K562 (cell line): ENCODE measurements at regions not wholly inside any gene's neighbourhood (a gene's known extent, or its start where the extent isn't known, plus 50 kb on each side); places are given as distances from the start of the nearest gene placed in this dataset.

Experiments used
- ATAC-seq: fragments of 200-7000 bp; cut with Tn5 transposase; 3 replicates; pipeline ENCODE4 v1.9.1; 2020; ENCODE audit warnings: moderate library complexity
- BruUV-seq: library from RNA; stranded (reverse); fragments of 400-500 nt; replicated peaks from 2 replicates; lab custom pipeline; 2021; lab: Mats Ljungman, UMichigan
- CTCF ChIA-PET: fragments of 300-600 bp; formaldehyde crosslinking; extraction: SDS; loops from one replicate; lab custom pipeline; 2021; ENCODE audit warnings: low intra/inter-chr PET ratio; lab: Yijun Ruan, JAX
- POLR2A ChIA-PET: fragments of 300-600, 350-650 bp; sonication (Branson Sonifier 250); formaldehyde crosslinking; extraction: SDS; loops from one replicate; lab custom pipeline; 2021; ENCODE audit warnings: antibody characterized with exemption, inconsistent platforms; lab: Yijun Ruan, JAX
- DNase-seq, 4 experiments: peaks; one replicate each; pipeline versions ENCODE4 v3.0.0 to v3.0.0-alpha.2; 2011 to 2018; ENCODE audit warnings: low spot score in 3 of 4, mixed read lengths in 3 of 4; ENCODE audit errors: extremely low read depth in 1 of 4
- FAIRE-seq: peaks from 2 replicates; lab custom pipeline; 2011; peaks lifted over from hg19 to GRCh38; lab: Jason Lieb, UNC
- H2AFZ ChIP-seq: 2 replicates; pipeline ENCODE4 v1.6.0; 2011; ENCODE audit warnings: low read depth, low read length, control low read depth, inconsistent platforms
- H3K27ac ChIP-seq: fragments of 200-600 bp; 3 replicates; pipeline ENCODE4 v1.8.0; 2011; ENCODE audit warnings: low read depth, mild to moderate bottlenecking, control low read depth, inconsistent platforms, low read length, moderate library complexity, mixed read lengths; ENCODE audit errors: extremely low read depth
- H3K27me3 ChIP-seq, 2 experiments: fragments of 300-600 bp in 1 of 2; 2 replicates in 1 of 2; 3 replicates in 1 of 2; pipeline versions ENCODE4 v1.6.0 to v1.8.0; 2011; ENCODE audit warnings: inconsistent platforms in 2 of 2, low read length in 2 of 2, mild to moderate bottlenecking in 1 of 2, mixed read lengths in 1 of 2, moderate library complexity in 1 of 2; ENCODE audit not compliant: control insufficient read depth in 2 of 2, insufficient read depth in 2 of 2
- H3K36me3 ChIP-seq: fragments of 300-600 bp; 3 replicates; pipeline ENCODE4 v1.8.0; 2011; ENCODE audit warnings: mild to moderate bottlenecking, low read length, inconsistent platforms; ENCODE audit not compliant: control insufficient read depth, insufficient read depth
- H3K4me1 ChIP-seq, 2 experiments: fragments of 200-600 bp in 1 of 2; replicated peaks in 1 of 2; 2 replicates in 1 of 2; 3 replicates in 1 of 2; pipeline versions ENCODE4 v1.5.1 to v1.8.0; 2011; ENCODE audit warnings: inconsistent platforms in 2 of 2, low read length in 2 of 2, mild to moderate bottlenecking in 1 of 2, mixed read lengths in 1 of 2, moderate library complexity in 1 of 2; ENCODE audit not compliant: control insufficient read depth in 2 of 2, insufficient read depth in 2 of 2
- H3K4me2 ChIP-seq: 2 replicates; pipeline ENCODE4 v1.6.1; 2011; ENCODE audit warnings: low read length, control low read depth, inconsistent platforms, mixed read lengths; ENCODE audit not compliant: insufficient read depth
- H3K4me3 ChIP-seq: fragments of 200-600 bp; sonication (generic), shearing (Covaris generic); 2 replicates; pipeline ENCODE4 v1.5.1; 2016; ENCODE audit warnings: control low read depth, inconsistent platforms
- H3K79me2 ChIP-seq: fragments of 200-600 bp; 3 replicates; pipeline ENCODE4 v1.8.0; 2011; ENCODE audit warnings: low read length, inconsistent platforms; ENCODE audit not compliant: control insufficient read depth, insufficient read depth
- H3K9ac ChIP-seq, 2 experiments: 2 replicates each; pipeline versions ENCODE4 v1.6.0 to v1.6.1; 2011; ENCODE audit warnings: low read depth in 2 of 2, low read length in 2 of 2, control low read depth in 1 of 2, inconsistent platforms in 1 of 2, mild to moderate bottlenecking in 1 of 2, mixed read lengths in 1 of 2; ENCODE audit not compliant: insufficient read depth in 1 of 2
- H3K9me1 ChIP-seq: one replicate; pipeline ENCODE4 v1.6.0; 2011; ENCODE audit warnings: inconsistent platforms, mild to moderate bottlenecking, low read length, moderate library complexity; ENCODE audit not compliant: control insufficient read depth, insufficient read depth
- H3K9me3 ChIP-seq: replicated peaks from 2 replicates; pipeline ENCODE4 v1.5.1; 2011; ENCODE audit warnings: low read depth, low read length, inconsistent platforms; ENCODE audit not compliant: control insufficient read depth, insufficient read depth
- H4K20me1 ChIP-seq: replicated peaks from 2 replicates; pipeline ENCODE4 v1.6.1; 2011; ENCODE audit warnings: low read length, inconsistent platforms, mixed read lengths; ENCODE audit not compliant: control insufficient read depth, insufficient read depth
- GATAD2A ChIP-seq: fragments of 450-650 bp; IDR thresholded peaks from 2 replicates; pipeline ENCODE4 v1.6.1; 2017
- GTF2E2 ChIP-seq: fragments of 200-800 bp; sonication (Bioruptor generic); IDR thresholded peaks from 2 replicates; pipeline ENCODE4 v1.6.1; 2016; ENCODE audit warnings: missing genetic modification characterization, missing compliant biosample characterization
- HDAC1 ChIP-seq, 2 experiments: fragments of 450-650 bp; IDR thresholded peaks; 2 replicates each; pipeline ENCODE4 v1.6.1; 2016 to 2017; ENCODE audit warnings: inconsistent platforms in 1 of 2, mild to moderate bottlenecking in 1 of 2, moderate library complexity in 1 of 2
- KDM4B ChIP-seq, 2 experiments: fragments of 450-650 bp in 1 of 2; sonication (generic) in 1 of 2; IDR thresholded peaks; 2 replicates each; pipeline ENCODE4 v1.6.1; 2016 to 2017; ENCODE audit warnings: borderline replicate concordance in 2 of 2, antibody characterized with exemption in 1 of 2, low read depth in 1 of 2, mild to moderate bottlenecking in 1 of 2
- KHSRP ChIP-seq: fragments of 450-650 bp; IDR thresholded peaks from 2 replicates; pipeline ENCODE4 v1.6.1; 2017
- NFYB ChIP-seq: IDR thresholded peaks from 2 replicates; pipeline ENCODE4 v1.6.1; 2011; ENCODE audit warnings: mild to moderate bottlenecking, moderate library complexity; ENCODE audit not compliant: insufficient read length; ENCODE audit errors: extremely low read depth
- PHB2 ChIP-seq: fragments of 450-650 bp; IDR thresholded peaks from 2 replicates; pipeline ENCODE4 v1.6.1; 2017; ENCODE audit warnings: low read depth
- POLR3G ChIP-seq: IDR thresholded peaks from 2 replicates; pipeline ENCODE4 v1.6.1; 2011; ENCODE audit not compliant: insufficient read length, insufficient replicate concordance; ENCODE audit errors: extremely low read depth
- SRF ChIP-seq, 2 experiments: fragments of 250-450, 450-650 bp in 1 of 2; sonication (Bioruptor Pico) in 1 of 2; sonication (generic) in 1 of 2; formaldehyde crosslinking; IDR thresholded peaks; 2 replicates each; pipeline versions ENCODE4 v1.5.0 to v1.5.1; 2020 to 2022; ENCODE audit warnings: mild to moderate bottlenecking in 1 of 2, missing genetic modification reagents in 1 of 2
- TAF15 ChIP-seq: fragments of 200-400 bp; formaldehyde crosslinking; IDR thresholded peaks from 2 replicates; pipeline ENCODE4 v1.6.1; 2017; ENCODE audit warnings: mild to moderate bottlenecking, low read depth, low read length, moderate library complexity
- ZKSCAN1 ChIP-seq: fragments of 150-350 bp; IDR thresholded peaks from 2 replicates; pipeline ENCODE4 v1.6.1; 2016; ENCODE audit warnings: low read depth, low read length
- ZNF121 ChIP-seq: sonication (generic); formaldehyde crosslinking; conservative IDR thresholded peaks from 2 replicates; pipeline ENCODE4 v1.8.0; 2022; ENCODE audit warnings: missing genetic modification reagents
- WGBS: fragments of 100-300 bp; shearing (Covaris generic); methylation state at CpG from one replicate; pipeline ENCODE4 v1.1.6; 2016; ENCODE audit warnings: low coverage, mixed read lengths; ENCODE audit not compliant: insufficient coverage; ENCODE audit errors: missing lambda C conversion rate; 5-methylcytosine and 5-hydroxymethylcytosine counted together
- in situ Hi-C: fragments of 300-500 bp; cut with MboI; formaldehyde crosslinking; loops from 4 replicates; pipeline ENCODE4 v1.15.0; 2018; ENCODE audit warnings: inconsistent platforms, mixed read lengths
- intact Hi-C: fragments of 100-400 bp; cut with micrococcal nuclease; formaldehyde crosslinking; loops from 2 replicates; pipeline ENCODE4 v1.14.2; 2022
- TF ChIP-seq, protein P1 (sequence below): fragments of 450-650 bp; IDR thresholded peaks from 2 replicates; pipeline ENCODE4 v1.6.1; 2016; ENCODE audit warnings: borderline replicate concordance
- TF ChIP-seq, protein P2 (sequence below): fragments of 250-450 bp; sonication (Bioruptor Pico); IDR thresholded peaks from 2 replicates; pipeline ENCODE4 v1.4.0; 2020
- TF ChIP-seq, protein P3 (sequence below), 2 experiments: IDR thresholded peaks; 2 replicates each; pipeline ENCODE4 v1.6.1; 2011; ENCODE audit warnings: borderline replicate concordance in 1 of 2, control low read depth in 1 of 2, low read depth in 1 of 2, low read length in 1 of 2, mild to moderate bottlenecking in 1 of 2, mixed read lengths in 1 of 2, moderate library complexity in 1 of 2; ENCODE audit not compliant: insufficient read depth in 1 of 2, insufficient read length in 1 of 2, poor library complexity in 1 of 2, severe bottlenecking in 1 of 2; ENCODE audit errors: extremely low read depth in 1 of 2
- TF ChIP-seq, protein P4 (sequence below): sonication (generic); formaldehyde crosslinking; IDR thresholded peaks from 2 replicates; pipeline ENCODE4 v1.9.0; 2022; ENCODE audit warnings: mild to moderate bottlenecking, missing genetic modification reagents
- TF ChIP-seq, protein P5 (sequence below): sonication (generic); formaldehyde crosslinking; IDR thresholded peaks from 2 replicates; pipeline ENCODE4 v1.8.0; 2022; ENCODE audit warnings: mild to moderate bottlenecking, low read depth, missing genetic modification reagents

DNA sequence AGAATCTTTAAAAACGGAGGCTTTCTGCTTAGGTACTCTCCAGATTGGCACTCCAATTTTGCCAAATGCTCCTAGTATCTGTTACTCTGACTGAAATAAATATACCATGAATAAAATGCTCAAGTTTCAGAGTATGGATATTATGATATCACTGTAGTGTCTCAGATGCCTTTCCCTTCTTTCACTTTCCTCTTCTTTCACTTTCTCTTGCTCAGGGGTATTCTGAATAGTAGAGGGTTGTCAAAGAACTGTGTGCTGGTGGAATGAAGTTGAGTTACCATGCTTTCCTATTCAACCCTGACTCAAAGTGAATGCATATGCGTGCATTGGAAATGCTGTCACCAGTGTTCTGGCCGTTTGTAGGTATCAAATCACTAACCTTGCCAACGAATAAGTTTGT lies 1015.2 kb upstream of the FANCL start:
- ChIA-PET CTCF (no interaction called here), POLR2A (no interaction called here)
- in situ Hi-C loops = no loop called here
- Histone ChIP-seq H3K4me3 (no peak overlapping the region), H3K36me3 (no peaks in the 10 kb centered on the region), H4K20me1 (no peaks in the 10 kb centered on the region), H3K79me2 (no peaks in the 10 kb centered on the region), H3K9ac (no peak overlapping the region), H3K9me1 (no peaks in the 10 kb centered on the region), H3K9me3 (no peaks in the 10 kb centered on the region), H3K4me2 (no peak overlapping the region), H3K27me3 (no peaks in the 10 kb centered on the region)
- DNase-seq = no peak
- BruUV-seq = no TSS peak
- no peak for ATAC-seq
- 8% methylated on average over 4 of the region's 4 CpGs for WGBS
- intact Hi-C loops = no loop called here
- TF ChIP-seq GTF2E2 (tag) (no peak), HDAC1 (IDR thresholded peaks at IDR 0.05) (no peak), ZKSCAN1 (no peak), POLR3G (no peak), ZNF121 (CRISPR knock-in tag) (no peak), KDM4B (IDR thresholded peaks at IDR 0.05; ENCODE audit: borderline replicate concordance in 2 of 2, low read depth in 1 of 2) (no peak), TAF15 (no peak), GATAD2A (no peak), NFYB (no peak), KHSRP (no peak), PHB2 (no peak), SRF (CRISPR knock-in tag; IDR thresholded peaks at IDR 0.05) (no peak)
- TF ChIP-seq, protein P1, sequence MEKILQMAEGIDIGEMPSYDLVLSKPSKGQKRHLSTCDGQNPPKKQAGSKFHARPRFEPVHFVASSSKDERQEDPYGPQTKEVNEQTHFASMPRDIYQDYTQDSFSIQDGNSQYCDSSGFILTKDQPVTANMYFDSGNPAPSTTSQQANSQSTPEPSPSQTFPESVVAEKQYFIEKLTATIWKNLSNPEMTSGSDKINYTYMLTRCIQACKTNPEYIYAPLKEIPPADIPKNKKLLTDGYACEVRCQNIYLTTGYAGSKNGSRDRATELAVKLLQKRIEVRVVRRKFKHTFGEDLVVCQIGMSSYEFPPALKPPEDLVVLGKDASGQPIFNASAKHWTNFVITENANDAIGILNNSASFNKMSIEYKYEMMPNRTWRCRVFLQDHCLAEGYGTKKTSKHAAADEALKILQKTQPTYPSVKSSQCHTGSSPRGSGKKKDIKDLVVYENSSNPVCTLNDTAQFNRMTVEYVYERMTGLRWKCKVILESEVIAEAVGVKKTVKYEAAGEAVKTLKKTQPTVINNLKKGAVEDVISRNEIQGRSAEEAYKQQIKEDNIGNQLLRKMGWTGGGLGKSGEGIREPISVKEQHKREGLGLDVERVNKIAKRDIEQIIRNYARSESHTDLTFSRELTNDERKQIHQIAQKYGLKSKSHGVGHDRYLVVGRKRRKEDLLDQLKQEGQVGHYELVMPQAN = no peak
- TF ChIP-seq, protein P2, sequence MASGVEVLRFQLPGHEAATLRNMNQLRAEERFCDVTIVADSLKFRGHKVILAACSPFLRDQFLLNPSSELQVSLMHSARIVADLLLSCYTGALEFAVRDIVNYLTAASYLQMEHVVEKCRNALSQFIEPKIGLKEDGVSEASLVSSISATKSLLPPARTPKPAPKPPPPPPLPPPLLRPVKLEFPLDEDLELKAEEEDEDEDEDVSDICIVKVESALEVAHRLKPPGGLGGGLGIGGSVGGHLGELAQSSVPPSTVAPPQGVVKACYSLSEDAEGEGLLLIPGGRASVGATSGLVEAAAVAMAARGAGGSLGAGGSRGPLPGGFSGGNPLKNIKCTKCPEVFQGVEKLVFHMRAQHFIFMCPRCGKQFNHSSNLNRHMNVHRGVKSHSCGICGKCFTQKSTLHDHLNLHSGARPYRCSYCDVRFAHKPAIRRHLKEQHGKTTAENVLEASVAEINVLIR (CRISPR knock-in tag) = no peak
- TF ChIP-seq, protein P3, sequence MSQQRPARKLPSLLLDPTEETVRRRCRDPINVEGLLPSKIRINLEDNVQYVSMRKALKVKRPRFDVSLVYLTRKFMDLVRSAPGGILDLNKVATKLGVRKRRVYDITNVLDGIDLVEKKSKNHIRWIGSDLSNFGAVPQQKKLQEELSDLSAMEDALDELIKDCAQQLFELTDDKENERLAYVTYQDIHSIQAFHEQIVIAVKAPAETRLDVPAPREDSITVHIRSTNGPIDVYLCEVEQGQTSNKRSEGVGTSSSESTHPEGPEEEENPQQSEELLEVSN (IDR thresholded peaks at IDR 0.05; ENCODE audit: borderline replicate concordance in 1 of 2, extremely low read depth in 1 of 2, insufficient read depth in 1 of 2, insufficient read length in 1 of 2, low read depth in 1 of 2, low read length in 1 of 2, poor library complexity in 1 of 2, severe bottlenecking in 1 of 2) = no peak
- TF ChIP-seq, protein P4, sequence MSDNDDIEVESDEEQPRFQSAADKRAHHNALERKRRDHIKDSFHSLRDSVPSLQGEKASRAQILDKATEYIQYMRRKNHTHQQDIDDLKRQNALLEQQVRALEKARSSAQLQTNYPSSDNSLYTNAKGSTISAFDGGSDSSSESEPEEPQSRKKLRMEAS (CRISPR knock-in tag) = no peak
- TF ChIP-seq, protein P5, sequence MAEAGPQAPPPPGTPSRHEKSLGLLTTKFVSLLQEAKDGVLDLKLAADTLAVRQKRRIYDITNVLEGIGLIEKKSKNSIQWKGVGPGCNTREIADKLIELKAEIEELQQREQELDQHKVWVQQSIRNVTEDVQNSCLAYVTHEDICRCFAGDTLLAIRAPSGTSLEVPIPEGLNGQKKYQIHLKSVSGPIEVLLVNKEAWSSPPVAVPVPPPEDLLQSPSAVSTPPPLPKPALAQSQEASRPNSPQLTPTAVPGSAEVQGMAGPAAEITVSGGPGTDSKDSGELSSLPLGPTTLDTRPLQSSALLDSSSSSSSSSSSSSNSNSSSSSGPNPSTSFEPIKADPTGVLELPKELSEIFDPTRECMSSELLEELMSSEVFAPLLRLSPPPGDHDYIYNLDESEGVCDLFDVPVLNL = no peak
- TF ChIP-seq, all 486 proteins: peak for 0
- Histone ChIP-seq H2AFZ (no peak overlapping the region), H3K27ac (no peak overlapping the region), H3K4me1 (no peaks in the 10 kb centered on the region)
- no peak for FAIRE-seq
